Heart left ventricle (tissue), 16 donors: ENCODE measurements at regions not wholly inside any gene's neighbourhood (a gene's known extent, or its start where the extent isn't known, plus 50 kb on each side); places are given as distances from the start of the nearest gene placed in this dataset.
"Not testable (repeated sequence)": the region's sequence is repeated elsewhere in the genome, so short reads cannot be mapped to it uniquely, and the experiment has no call there.

Experiments used
- ATAC-seq, 4 donors: fragments of 200-7000 bp; cut with Tn5 transposase; one replicate each; pipeline ENCODE4 v1.9.1; 2020 to 2022; ENCODE audit warnings: moderate library complexity in 4 of 4, mild to moderate bottlenecking in 3 of 4, moderate number of reproducible peaks in 1 of 4
- DNase-seq, 5 donors: peaks; one replicate each; pipeline ENCODE4 v3.0.0-alpha.2; 2020
- H3K27ac ChIP-seq, 12 donors: fragments of 200-600 bp; sonication (generic) in 4 of 12; one replicate each; pipeline versions ENCODE4 v1.5.0 to v1.8.0; 2016 to 2022; ENCODE audit warnings: mild to moderate bottlenecking in 2 of 12
- H3K27me3 ChIP-seq, 9 donors: fragments of 200-600 bp; sonication (generic) in 2 of 9; one replicate each; pipeline versions ENCODE4 v1.5.1 to v1.8.0; 2016 to 2022; ENCODE audit warnings: mild to moderate bottlenecking in 3 of 9
- H3K36me3 ChIP-seq, 9 donors: fragments of 200-600 bp; sonication (generic) in 2 of 9; one replicate each; pipeline versions ENCODE4 v1.5.0 to v1.8.0; 2018 to 2022; ENCODE audit warnings: mild to moderate bottlenecking in 2 of 9
- H3K4me1 ChIP-seq, 12 donors: fragments of 200-600 bp; sonication (generic) in 4 of 12; one replicate each; pipeline versions ENCODE4 v1.5.0 to v1.8.0; 2016 to 2022; ENCODE audit warnings: mild to moderate bottlenecking in 3 of 12
- H3K4me3 ChIP-seq, 12 donors: fragments of 200-600 bp; sonication (generic) in 4 of 12; one replicate each; pipeline versions ENCODE4 v1.5.0 to v1.8.0; 2017 to 2022; ENCODE audit warnings: mild to moderate bottlenecking in 9 of 12, moderate library complexity in 4 of 12
- H3K9me3 ChIP-seq, 12 donors: fragments of 200-600 bp; sonication (generic) in 4 of 12; one replicate each; pipeline versions ENCODE4 v1.5.0 to v1.8.0; 2016 to 2022; ENCODE audit warnings: mild to moderate bottlenecking in 1 of 12
- WGBS, 4 donors: extraction: QIAGEN DNeasy Blood & Tissue Kit in 2 of 4; methylation state at CpG; one replicate each; pipeline versions ENCODE4 v1.1.5 to v1.1.7; 2013 to 2018; 5-methylcytosine and 5-hydroxymethylcytosine counted together
- intact Hi-C, 10 donors: fragments of 100-400 bp; cut with DNase I; formaldehyde crosslinking; loops; one replicate each; pipeline versions ENCODE4 v1.11.1 to v1.14.2; 2022
- donor health status: ischemic (EF 13 %, LVEDD 7.1; RV severe dilation, severe dysfunction).
- donor health status: healthy with polysubstance abuse.
- donor health status: DM: no; HTN: yes; CAD: no.
- donor health status: DM: no; HTN: no; CAD: no.
- donor health status: ischemic (EF 25% LVEDD 6.9; RV normal size, moderate dysfunction).
- donor health status: ischemic (EF 25% LVEDD 5.7; RV mildly dilated, moderate dysfunction).
- donor health status: healthy.
- donor health status: DM: yes; HTN: yes; CAD: no.
- donor health status: ischemic (EF 35%, LVEDD 5.7; RV mildly dilated, moderate dysfunction).
- donor health status: nonischemic (EF 11% LVEDD 7.7; RV severe dilation, severe dysfunction).
- donor health status: DM: yes; HTN: yes; CAD: no.
- donor health status: PGD.
- donor health status: ischemic (EF 29% LVEDD 5.4; RV normal size, mild dysfunction).
- donor health status: nonischemic (EF 23%, LVEDD 6.1; RV moderate dilation, normal function).

- ATAC-seq, H3K27ac ChIP-seq, H3K4me1 ChIP-seq, intact Hi-C loops, H3K36me3 ChIP-seq, H3K9me3 ChIP-seq, H3K27me3 ChIP-seq, H3K4me3 ChIP-seq: not testable (repeated sequence)
- peak in 1 of 5 donors; percentile 6 for DNase-seq
- 76 to 81% (median 79%) methylated on average over 10 of the region's 10 CpGs for WGBS, 4 donors
These were observed 299.1 kb upstream of the ZNF658 start for GRCh38 chr9:66601472-66601871.

DNA sequence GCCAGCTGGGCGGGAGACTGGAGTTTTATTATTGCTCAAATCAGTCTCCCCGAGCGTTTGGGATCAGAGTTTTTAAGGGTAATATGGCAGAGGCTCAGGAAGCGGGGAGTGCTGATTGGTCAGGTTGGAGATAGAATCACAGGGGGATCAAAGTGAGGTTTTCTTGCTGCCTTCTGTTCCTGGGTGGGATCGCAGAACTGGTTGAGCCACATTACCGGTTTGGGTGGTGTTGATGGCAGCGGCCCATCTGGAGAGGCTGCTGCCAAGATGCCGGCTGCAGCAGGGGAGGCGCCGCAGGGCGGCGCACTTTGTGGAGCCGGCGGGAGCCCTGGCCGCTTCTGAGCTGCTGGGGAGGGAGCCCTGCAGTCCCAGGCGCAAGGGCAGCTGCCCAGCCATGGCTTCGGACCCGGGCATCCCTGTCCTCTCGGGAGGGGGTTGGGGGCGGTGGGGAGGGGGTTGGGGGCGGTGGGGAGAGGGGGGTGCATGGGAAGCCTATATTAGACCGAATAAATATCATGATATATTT, 268.9 kb upstream of the ZNF658 start:
- H3K4me3 ChIP-seq, intact Hi-C loops, H3K36me3 ChIP-seq, H3K4me1 ChIP-seq, ATAC-seq, DNase-seq, H3K9me3 ChIP-seq, H3K27me3 ChIP-seq, H3K27ac ChIP-seq: not testable (repeated sequence)
- 69 to 72% methylated on average over 5 to 7 of the region's 22 CpGs; no CpG with 5 or more reads in 2 of the 4 donors for WGBS, 4 donors

DNA sequence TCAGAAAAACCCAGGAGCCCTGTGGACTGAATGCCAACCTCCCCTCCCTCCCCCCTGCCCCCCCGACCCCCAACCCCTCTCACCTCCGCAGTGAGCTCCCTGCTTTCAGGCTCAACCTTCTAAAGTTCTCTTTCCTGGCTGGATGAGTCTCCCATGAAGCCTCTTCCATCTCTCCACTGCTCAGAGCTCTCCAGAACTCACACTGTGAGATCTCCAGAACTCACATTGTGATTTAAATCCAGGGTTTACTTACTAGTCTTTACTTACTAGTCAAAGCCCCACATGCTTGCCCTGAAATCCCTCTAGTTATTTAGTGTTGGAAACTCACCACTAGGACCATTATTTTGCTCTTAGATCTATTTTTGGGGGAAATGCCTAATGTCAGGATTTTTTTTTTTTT, 252.8 kb upstream of the ZNF658 start:
- H3K36me3 ChIP-seq, DNase-seq, H3K9me3 ChIP-seq, intact Hi-C loops, H3K4me1 ChIP-seq, ATAC-seq, H3K4me3 ChIP-seq, H3K27ac ChIP-seq, H3K27me3 ChIP-seq: not testable (repeated sequence)
- no CpG with 5 or more reads among the region's 2 CpGs for WGBS, 4 donors

DNA sequence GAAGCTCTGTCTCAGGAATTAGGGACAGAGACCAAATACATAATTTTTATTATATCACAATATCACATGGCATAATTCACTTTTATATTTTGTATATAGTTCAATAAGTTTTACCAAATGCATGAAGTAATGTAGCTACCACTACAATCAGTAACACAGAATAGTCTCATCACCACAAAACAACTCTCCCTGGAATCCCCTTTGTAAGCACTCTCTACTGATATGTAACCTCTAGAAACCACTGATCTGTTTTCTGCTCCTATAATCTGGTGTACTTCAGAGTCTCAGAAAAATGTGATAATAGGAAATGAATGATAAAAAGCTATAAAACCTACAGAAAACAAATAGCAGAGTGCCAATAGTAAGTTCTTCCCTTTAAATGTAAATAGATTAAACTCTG, 210.3 kb upstream of the ZNF658 start:
- ATAC-seq, intact Hi-C loops, H3K27ac ChIP-seq: not testable (repeated sequence)

GRCh38 chr9:66695561-66696240, 204.8 kb upstream of the ZNF658 start:
- H3K27me3 ChIP-seq, intact Hi-C loops, H3K27ac ChIP-seq, DNase-seq, H3K36me3 ChIP-seq, ATAC-seq, H3K4me3 ChIP-seq, H3K4me1 ChIP-seq, H3K9me3 ChIP-seq: not testable (repeated sequence)
- WGBS, 4 donors: 44 to 63% methylated on average over 2 of the region's 6 CpGs; no CpG with 5 or more reads in 2 of the 4 donors

More for the DNA sequence above, 210.3 kb upstream of the ZNF658 start:
- H3K27me3 ChIP-seq, DNase-seq, H3K9me3 ChIP-seq, H3K4me1 ChIP-seq, H3K36me3 ChIP-seq, H3K4me3 ChIP-seq: not testable (repeated sequence)

DNA sequence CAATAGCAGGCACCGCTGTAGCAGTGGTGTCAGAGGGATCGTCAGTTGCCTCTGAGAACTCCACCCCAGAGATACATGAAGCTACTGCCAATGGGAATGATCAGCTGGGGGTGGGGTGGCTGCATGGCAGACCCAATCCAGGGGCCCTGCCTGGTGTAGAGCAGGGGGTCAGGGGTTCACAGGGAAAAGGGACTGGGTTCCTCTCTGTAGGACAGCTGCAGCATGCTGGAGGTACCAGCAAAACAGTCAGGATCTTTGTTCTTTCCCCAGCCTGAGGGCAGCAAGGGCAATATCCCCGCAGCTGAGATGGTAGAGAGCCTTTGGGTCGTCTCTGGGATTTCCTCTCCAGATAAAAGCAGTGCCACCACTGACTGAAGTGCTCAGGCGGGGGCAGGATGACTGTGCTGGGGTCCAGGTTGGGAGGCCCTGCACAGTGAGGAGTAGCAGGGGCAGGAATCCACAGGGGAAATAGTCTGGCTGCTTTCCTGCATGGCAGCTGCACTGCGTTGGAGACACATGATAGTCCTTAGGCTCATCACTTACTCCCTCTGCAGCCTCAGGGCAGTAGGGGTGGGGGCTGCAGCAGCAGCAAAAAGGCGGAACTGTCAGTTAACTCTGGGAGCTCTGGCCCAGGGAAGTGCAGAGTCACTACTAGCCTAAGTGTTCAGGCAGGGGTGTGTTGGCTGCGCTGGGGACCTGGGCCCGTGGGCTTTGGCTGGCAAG, 203.0 kb upstream of the ZNF658 start:
- DNase-seq, ATAC-seq, H3K4me3 ChIP-seq, H3K36me3 ChIP-seq, H3K27ac ChIP-seq, intact Hi-C loops, H3K4me1 ChIP-seq, H3K9me3 ChIP-seq, H3K27me3 ChIP-seq: not testable (repeated sequence)
- WGBS, 4 donors: no CpG with 5 or more reads among the region's 9 CpGs

GRCh38 chr9:66698066-66698455, 202.5 kb upstream of the ZNF658 start:
- DNase-seq, H3K4me1 ChIP-seq, H3K36me3 ChIP-seq, H3K9me3 ChIP-seq, intact Hi-C loops, H3K27me3 ChIP-seq, H3K27ac ChIP-seq, H3K4me3 ChIP-seq: not testable (repeated sequence)
- ATAC-seq: peak in 1 of 4 donors; percentile 18
- 80 to 100% (median 94%) methylated on average over 1 of the region's 4 CpGs for WGBS, 4 donors

DNA sequence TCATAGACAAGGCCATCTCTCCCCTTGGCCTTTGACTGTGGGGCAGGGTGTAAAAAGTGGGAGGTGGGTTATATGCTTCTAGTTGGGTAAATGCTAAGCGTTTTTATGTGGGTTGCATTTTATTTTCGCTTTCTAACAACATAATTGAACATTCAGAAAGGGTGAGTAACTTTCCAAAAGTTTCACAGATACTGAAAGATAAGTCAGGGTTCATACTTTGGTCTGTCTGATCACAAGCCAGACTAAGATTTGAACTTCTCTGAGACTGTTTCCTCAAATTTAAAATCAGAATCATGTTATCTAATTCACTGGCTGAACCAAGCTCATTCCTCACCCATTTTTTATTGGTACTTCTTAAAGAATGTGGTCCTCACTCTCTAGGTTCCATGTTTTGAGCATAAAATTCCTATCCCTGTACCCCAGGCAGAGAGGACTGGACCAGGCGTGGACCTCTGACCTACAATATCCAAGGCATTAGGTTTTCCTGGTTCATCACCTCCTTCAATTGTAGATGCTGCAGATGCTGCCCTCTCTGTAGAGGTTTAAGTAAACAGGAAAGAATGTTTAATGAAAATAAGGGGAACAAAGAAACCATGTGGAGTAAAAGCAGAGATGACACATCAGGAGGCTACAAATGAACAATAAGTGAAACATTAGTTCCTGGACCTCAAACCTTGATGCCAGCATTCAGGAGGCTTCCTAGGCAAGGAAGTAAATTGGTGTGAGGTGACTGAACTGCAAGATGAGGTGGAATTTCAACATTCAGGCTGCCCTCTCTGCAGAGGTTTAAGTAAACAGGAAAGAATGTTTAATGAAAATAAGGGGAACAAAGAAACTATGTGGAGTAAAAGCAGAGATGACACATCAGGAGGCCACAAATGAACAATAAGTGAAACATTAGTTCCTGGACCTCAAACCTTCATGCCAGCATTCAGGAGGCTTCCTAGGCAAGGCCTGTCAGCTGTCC, 198.8 kb upstream of the ZNF658 start:
- H3K27ac ChIP-seq, H3K4me1 ChIP-seq, ATAC-seq, intact Hi-C loops, H3K4me3 ChIP-seq, H3K36me3 ChIP-seq, DNase-seq, H3K9me3 ChIP-seq, H3K27me3 ChIP-seq: not testable (repeated sequence)
- WGBS, 4 donors: 69 to 93% (median 83%) methylated on average over 1 of the region's 3 CpGs

DNA sequence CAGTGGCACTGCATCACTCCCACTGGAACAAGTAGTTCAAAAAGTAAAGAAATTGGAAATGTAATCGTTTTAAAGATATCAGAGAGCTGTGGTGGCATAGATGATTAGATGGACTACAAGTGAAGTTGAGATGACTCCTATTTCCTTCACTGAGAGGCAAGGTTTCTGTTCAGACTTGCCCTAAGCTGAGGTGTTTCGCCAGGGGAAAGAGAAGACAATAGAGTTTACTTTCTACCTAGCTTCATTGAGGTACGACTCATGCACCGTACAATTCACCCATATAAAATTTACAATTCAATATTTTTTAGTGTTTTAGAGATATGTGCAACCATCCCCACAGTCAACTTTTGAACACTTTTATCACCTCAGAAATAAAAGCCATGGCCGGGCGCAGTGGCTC, 189.0 kb upstream of the ZNF658 start:
- H3K27ac ChIP-seq, intact Hi-C loops, H3K4me3 ChIP-seq, H3K9me3 ChIP-seq, H3K4me1 ChIP-seq, H3K36me3 ChIP-seq, H3K27me3 ChIP-seq, ATAC-seq, DNase-seq: not testable (repeated sequence)
- no CpG with 5 or more reads among the region's 6 CpGs for WGBS, 4 donors

- H3K27ac ChIP-seq, H3K4me3 ChIP-seq, ATAC-seq, H3K36me3 ChIP-seq, H3K4me1 ChIP-seq, intact Hi-C loops, H3K9me3 ChIP-seq, DNase-seq, H3K27me3 ChIP-seq: not testable (repeated sequence)
- WGBS, 4 donors: no CpG with 5 or more reads among the region's 1 CpG
These were observed 187.7 kb upstream of the ZNF658 start for GRCh38 chr9:66712870-66713269.
